PC-9 (cell line): ENCODE measurements at regions not wholly inside any gene's neighbourhood (a gene's known extent, or its start where the extent isn't known, plus 50 kb on each side); places are given as distances from the start of the nearest gene placed in this dataset.

Experiments used
- BruUV-seq: library from RNA; stranded (reverse); fragments of 400-500 nt; replicated peaks from 2 replicates; lab custom pipeline; 2021; lab: Mats Ljungman, UMichigan
- CTCF ChIA-PET: fragments of 300-600 bp; sonication (Branson Sonifier 250); formaldehyde crosslinking; loops from one replicate; lab custom pipeline; 2022; ENCODE audit warnings: antibody characterized with exemption; lab: Charles Lee
- POLR2A ChIA-PET: fragments of 300-600 bp; sonication (Branson Sonifier 250); formaldehyde crosslinking; loops from one replicate; lab custom pipeline; 2022; ENCODE audit warnings: antibody characterized with exemption; ENCODE audit not compliant: unreplicated experiment; lab: Charles Lee
- DNase-seq, 2 experiments: peaks; one replicate each; pipeline versions ENCODE4 v3.0.0 to v3.0.0-alpha.2; 2015 to 2022; ENCODE audit warnings: mixed read lengths in 1 of 2
- H2AFZ ChIP-seq: fragments of 200-600 bp; sonication (generic); 2 replicates; pipeline ENCODE4 v1.8.1; 2017; ENCODE audit warnings: antibody characterized with exemption
- H3F3A ChIP-seq: fragments of 200-600 bp; sonication (generic); 2 replicates; pipeline ENCODE4 v1.8.1; 2017; ENCODE audit warnings: antibody characterized with exemption, mild to moderate bottlenecking, low read depth; ENCODE audit not compliant: insufficient read depth
- H3K27ac ChIP-seq: fragments of 200-600 bp; sonication (generic); 2 replicates; pipeline ENCODE4 v1.6.1; 2016; ENCODE audit warnings: mixed run types
- H3K27me3 ChIP-seq: fragments of 200-600 bp; sonication (generic); 2 replicates; pipeline ENCODE4 v1.6.1; 2016; ENCODE audit warnings: low read depth, mixed run types; ENCODE audit not compliant: insufficient read depth
- H3K36me3 ChIP-seq: fragments of 200-600 bp; sonication (generic); 2 replicates; pipeline ENCODE4 v1.6.1; 2016; ENCODE audit warnings: low read depth, mixed run types
- H3K4me1 ChIP-seq: fragments of 200-600 bp; sonication (generic); replicated peaks from 2 replicates; pipeline ENCODE4 v1.6.1; 2016; ENCODE audit warnings: mixed run types; ENCODE audit not compliant: insufficient read depth
- H3K4me2 ChIP-seq: fragments of 200-600 bp; sonication (generic); 2 replicates; pipeline ENCODE4 v1.6.1; 2017; ENCODE audit warnings: mixed run types
- H3K4me3 ChIP-seq: fragments of 200-600 bp; sonication (generic); 2 replicates; pipeline ENCODE4 v1.6.1; 2016; ENCODE audit warnings: mixed run types
- H3K79me2 ChIP-seq: fragments of 200-600 bp; sonication (generic); 2 replicates; pipeline ENCODE4 v1.6.1; 2017; ENCODE audit warnings: low read depth, mixed run types
- H3K9me2 ChIP-seq: fragments of 200-600 bp; sonication (generic); 2 replicates; pipeline ENCODE4 v1.8.1; 2017; ENCODE audit warnings: mild to moderate bottlenecking; ENCODE audit not compliant: insufficient read depth
- H3K9me3 ChIP-seq: fragments of 200-600 bp; sonication (generic); 2 replicates; pipeline ENCODE4 v1.8.1; 2016; ENCODE audit warnings: low read depth; ENCODE audit not compliant: insufficient read depth
- H4K20me1 ChIP-seq: fragments of 200-600 bp; sonication (generic); 2 replicates; pipeline ENCODE4 v1.8.1; 2017; ENCODE audit not compliant: insufficient read depth
- CTCF ChIP-seq: fragments of 200-600 bp; sonication (generic); conservative IDR thresholded peaks from 2 replicates; pipeline ENCODE4 v1.6.1; 2017; ENCODE audit warnings: mixed run types, antibody characterized with exemption, mild to moderate bottlenecking, moderate library complexity
- EZH2 ChIP-seq: fragments of 200-600 bp; sonication (generic); IDR thresholded peaks from 2 replicates; pipeline ENCODE4 v1.8.0; 2017; ENCODE audit warnings: antibody characterized with exemption, low read depth
- intact Hi-C: fragments of 100-400 bp; cut with micrococcal nuclease; formaldehyde crosslinking; loops from one replicate; pipeline ENCODE4 v1.10.0; 2022; ENCODE audit not compliant: unreplicated experiment

DNA sequence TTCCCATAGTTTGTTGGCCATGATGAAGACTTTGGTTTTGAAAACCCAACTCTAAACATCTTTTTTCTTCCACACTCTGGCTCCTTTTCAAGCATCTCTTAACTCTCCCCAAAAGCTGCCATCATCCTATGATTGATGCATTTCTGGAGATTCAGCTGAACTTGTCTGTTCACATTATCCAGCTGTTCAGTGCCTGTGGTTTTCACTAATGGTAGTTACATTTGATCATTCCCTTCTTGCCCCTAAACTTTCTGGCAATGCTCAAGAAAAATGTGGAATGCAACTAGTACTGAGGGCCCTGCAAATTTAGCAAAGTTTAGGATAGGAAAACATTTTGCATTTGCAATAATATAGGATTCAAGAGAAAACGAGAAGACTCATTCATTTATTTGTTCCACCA is 267.5 kb downstream of the ENC1 start:
- TF ChIP-seq EZH2 (no peak), CTCF (no peak)
- no peaks in the 10 kb centered on the region for H3K27me3 ChIP-seq
- H3F3A ChIP-seq: peaks cover 7% of the 10 kb centered on the region
- POLR2A ChIA-PET: no interaction called here
- peaks cover 22% of the 10 kb centered on the region for H3K4me1 ChIP-seq
- intact Hi-C loops: no loop called here
- H2AFZ ChIP-seq: no peak overlapping the region
- no peaks in the 10 kb centered on the region for H3K9me3 ChIP-seq
- no peak overlapping the region for H3K4me2 ChIP-seq
- H3K27ac ChIP-seq: no peak overlapping the region
- no peaks in the 10 kb centered on the region for H3K9me2 ChIP-seq
- H3K36me3 ChIP-seq: no peaks in the 10 kb centered on the region
- BruUV-seq: no TSS peak
- H3K4me3 ChIP-seq: no peak overlapping the region
- no peak for DNase-seq
- CTCF ChIA-PET: no interaction called here
- no peaks in the 10 kb centered on the region for H4K20me1 ChIP-seq
- H3K79me2 ChIP-seq: no peaks in the 10 kb centered on the region

- H3K9me3 ChIP-seq: no peaks in the 10 kb centered on the region
- ChIA-PET POLR2A (no interaction called here), CTCF (no interaction called here)
Measured at GRCh38 chr5:74372502-74373064, 267.9 kb downstream of the ENC1 start.

GRCh38 chr5:74372051-74372450 is 268.5 kb downstream of the ENC1 start:
- Histone ChIP-seq H3K27me3 (no peaks in the 10 kb centered on the region), H3K79me2 (no peaks in the 10 kb centered on the region), H3K9me2 (no peaks in the 10 kb centered on the region), H3K9me3 (no peaks in the 10 kb centered on the region), H3K36me3 (no peaks in the 10 kb centered on the region), H4K20me1 (no peaks in the 10 kb centered on the region), H3K27ac (no peak overlapping the region), H3K4me1 (peaks cover 22% of the 10 kb centered on the region), H3F3A (peaks cover 7% of the 10 kb centered on the region), H3K4me3 (no peak overlapping the region), H3K4me2 (no peak overlapping the region), H2AFZ (no peak overlapping the region)
- DNase-seq: no peak
- ChIA-PET POLR2A (no interaction called here), CTCF (no interaction called here)
- no peak for TF ChIP-seq EZH2
- TF ChIP-seq CTCF: no peak
- intact Hi-C loops: no loop called here
- no TSS peak for BruUV-seq

More at GRCh38 chr5:74372502-74373064, 267.9 kb downstream of the ENC1 start:
- no peak overlapping the region for H3K4me3 ChIP-seq
- no peaks in the 10 kb centered on the region for H4K20me1 ChIP-seq
- no peak for TF ChIP-seq CTCF
- no peak for TF ChIP-seq EZH2
- DNase-seq: no peak
- H3K9me2 ChIP-seq: no peaks in the 10 kb centered on the region
- no peaks in the 10 kb centered on the region for H3K27me3 ChIP-seq
- no peaks in the 10 kb centered on the region for H3K36me3 ChIP-seq
- BruUV-seq: no TSS peak
- H2AFZ ChIP-seq: no peak overlapping the region
- intact Hi-C loops: no loop called here
- peaks cover 7% of the 10 kb centered on the region for H3F3A ChIP-seq
- H3K79me2 ChIP-seq: no peaks in the 10 kb centered on the region
- H3K4me1 ChIP-seq: peaks cover 22% of the 10 kb centered on the region
- no peak overlapping the region for H3K27ac ChIP-seq
- H3K4me2 ChIP-seq: no peak overlapping the region
